GM13976 (cell line): ENCODE measurements at regions not wholly inside any gene's neighbourhood (a gene's known extent, or its start where the extent isn't known, plus 50 kb on each side); places are given as distances from the start of the nearest gene placed in this dataset.

Source experiments
- DNase-seq: peaks from one replicate; pipeline ENCODE4 v3.0.0; 2012; ENCODE audit warnings: low spot score
- CTCF ChIP-seq: IDR thresholded peaks from 2 replicates; pipeline ENCODE4 v1.5.1; 2012; ENCODE audit warnings: borderline replicate concordance, mild to moderate bottlenecking; ENCODE audit not compliant: insufficient read depth; ENCODE audit errors: extremely low read depth, missing control alignments, control extremely low read depth
- in situ Hi-C: fragments of 300-500 bp; cut with MboI; formaldehyde crosslinking; loops from one replicate; pipeline ENCODE4 v1.12.0; 2022; ENCODE audit warnings: low sequenced_read_pairs, mixed read lengths, inconsistent platforms; ENCODE audit not compliant: unreplicated experiment

- DNase-seq, result no peak
- in situ Hi-C loops, result no loop called here
- TF ChIP-seq CTCF, result no peak
These were observed 116.9 kb upstream of the CPEB4 start for GRCh38 chr5:173771121-173771724.

- TF ChIP-seq CTCF, result no peak
- no peak for DNase-seq
- in situ Hi-C loops, result no loop called here
These were observed 116.3 kb upstream of the CPEB4 start for GRCh38 chr5:173771725-173772383.

GRCh38 chr5:173772384-173773059 lies 115.6 kb upstream of the CPEB4 start:
- DNase-seq, result no peak
- TF ChIP-seq CTCF, result no peak
- in situ Hi-C loops, result no loop called here

GRCh38 chr5:173774271-173774761 lies 113.8 kb upstream of the CPEB4 start:
- in situ Hi-C loops, result no loop called here
- TF ChIP-seq CTCF, result no peak

GRCh38 chr5:173775261-173776197 lies 112.6 kb upstream of the CPEB4 start:
- DNase-seq, result no peak
- in situ Hi-C loops, result no loop called here
- no peak for TF ChIP-seq CTCF

More at GRCh38 chr5:173774271-173774761, 113.8 kb upstream of the CPEB4 start:
- no peak for DNase-seq

- in situ Hi-C loops, result no loop called here
- TF ChIP-seq CTCF, result no peak
- no peak for DNase-seq
These were observed 111.0 kb upstream of the CPEB4 start for GRCh38 chr5:173777149-173777548.
